H1 (cell line): ENCODE measurements at regions not wholly inside any gene's neighbourhood (a gene's known extent, or its start where the extent isn't known, plus 50 kb on each side); places are given as distances from the start of the nearest gene placed in this dataset.

Experiments
- CTCF ChIA-PET: fragments of 300-600 bp; sonication (Branson Sonifier 250); formaldehyde crosslinking; loops from one replicate; lab custom pipeline; 2021; ENCODE audit not compliant: partially characterized antibody; lab: Charles Lee
- POLR2A ChIA-PET: fragments of 300-600 bp; sonication (Branson Sonifier 250); formaldehyde crosslinking; loops from one replicate; lab custom pipeline; 2021; ENCODE audit warnings: inconsistent platforms; ENCODE audit not compliant: partially characterized antibody; lab: Charles Lee
- DNase-seq, 2 experiments: peaks; one replicate each; pipeline versions ENCODE4 v3.0.0 to v3.0.0-alpha.2; 2010 to 2022; ENCODE audit warnings: low spot score in 2 of 2, low read depth in 1 of 2, mixed read lengths in 1 of 2
- FAIRE-seq: peaks from 2 replicates; lab custom pipeline; 2011; peaks lifted over from hg19 to GRCh38; lab: Jason Lieb, UNC
- H2AFZ ChIP-seq: 2 replicates; pipeline ENCODE4 v1.8.1; 2012; ENCODE audit warnings: low read length, inconsistent platforms
- H2AK5ac ChIP-seq: 2 replicates; pipeline ENCODE4 v1.6.1; 2013; ENCODE audit warnings: low read depth, low read length
- H2BK120ac ChIP-seq: replicated peaks from 2 replicates; pipeline ENCODE3; 2013; ENCODE audit warnings: low read depth, low read length, inconsistent platforms
- H2BK12ac ChIP-seq: 2 replicates; pipeline ENCODE4 v1.6.1; 2013; ENCODE audit warnings: low read depth, low read length
- H2BK15ac ChIP-seq: 2 replicates; pipeline ENCODE4 v1.6.1; 2013; ENCODE audit warnings: low read length
- H2BK20ac ChIP-seq: 2 replicates; pipeline ENCODE4 v1.6.1; 2013; ENCODE audit warnings: low read length
- H2BK5ac ChIP-seq: 2 replicates; pipeline ENCODE4 v1.6.1; 2013; ENCODE audit warnings: low read depth, low read length
- H3K14ac ChIP-seq: 2 replicates; pipeline ENCODE4 v1.6.1; 2013; ENCODE audit warnings: inconsistent platforms; ENCODE audit not compliant: insufficient read length
- H3K18ac ChIP-seq: 2 replicates; pipeline ENCODE4 v1.6.1; 2013; ENCODE audit warnings: low read length; ENCODE audit errors: extremely low read depth
- H3K23ac ChIP-seq: 2 replicates; pipeline ENCODE4 v1.6.1; 2013; ENCODE audit warnings: inconsistent platforms; ENCODE audit not compliant: insufficient read length
- H3K23me2 ChIP-seq: 2 replicates; pipeline ENCODE4 v1.6.1; 2013; ENCODE audit warnings: low read depth, low read length
- H3K27ac ChIP-seq: 2 replicates; pipeline ENCODE4 v1.6.1; 2011; ENCODE audit warnings: low read depth, low read length, inconsistent platforms
- H3K27me3 ChIP-seq, 4 experiments: replicated peaks in 1 of 4; 1 replicate in 1 of 4; 2 replicates in 3 of 4; pipeline versions ENCODE4 v1.6.1 to v1.8.1; 2011 to 2013; ENCODE audit warnings: low read length in 3 of 4, mild to moderate bottlenecking in 3 of 4, inconsistent platforms in 2 of 4, mixed read lengths in 2 of 4, moderate library complexity in 1 of 4; ENCODE audit not compliant: control insufficient read depth in 3 of 4, insufficient read depth in 3 of 4; ENCODE audit errors: extremely low read depth in 1 of 4
- H3K36me3 ChIP-seq, 4 experiments: 2 replicates each; pipeline versions ENCODE4 v1.6.1 to v1.8.1; 2011 to 2013; ENCODE audit warnings: mild to moderate bottlenecking in 4 of 4, low read length in 3 of 4, moderate library complexity in 2 of 4, control low read depth in 1 of 4, inconsistent platforms in 1 of 4; ENCODE audit not compliant: insufficient read depth in 4 of 4, control insufficient read depth in 2 of 4
- H3K4ac ChIP-seq: replicated peaks from 2 replicates; pipeline ENCODE3; 2013; ENCODE audit warnings: low read length, low read depth, mixed read lengths, inconsistent platforms; ENCODE audit not compliant: insufficient read length
- H3K4me1 ChIP-seq, 4 experiments: replicated peaks in 1 of 4; 1 replicate in 1 of 4; 2 replicates in 3 of 4; pipeline versions ENCODE4 v1.6.1 to v1.8.1; 2011 to 2013; ENCODE audit warnings: low read length in 3 of 4, inconsistent platforms in 2 of 4, mixed read lengths in 1 of 4; ENCODE audit not compliant: insufficient read depth in 4 of 4, control insufficient read depth in 3 of 4
- H3K4me2 ChIP-seq, 2 experiments: 2 replicates each; pipeline versions ENCODE4 v1.6.1 to v1.8.1; 2011 to 2013; ENCODE audit warnings: low read depth in 2 of 2, low read length in 2 of 2, control low read depth in 1 of 2, inconsistent platforms in 1 of 2, mild to moderate bottlenecking in 1 of 2; ENCODE audit not compliant: insufficient read depth in 1 of 2
- H3K4me3 ChIP-seq, 4 experiments: fragments of 200-600, 300-600 bp in 1 of 4; sonication (generic), shearing (Covaris generic), sonication (Bioruptor Twin) in 1 of 4; 2 replicates each; pipeline versions ENCODE4 v1.5.1 to v1.8.1; 2011 to 2016; ENCODE audit warnings: low read length in 4 of 4, low read depth in 3 of 4, control low read depth in 2 of 4, inconsistent platforms in 2 of 4, mild to moderate bottlenecking in 2 of 4, mixed read lengths in 1 of 4, moderate library complexity in 1 of 4; ENCODE audit not compliant: insufficient read depth in 2 of 4; ENCODE audit errors: extremely low read depth in 1 of 4
- H3K56ac ChIP-seq: replicated peaks from 2 replicates; pipeline ENCODE3; 2013; ENCODE audit warnings: low read depth, mild to moderate bottlenecking, mixed read lengths, low read length, inconsistent platforms; ENCODE audit not compliant: insufficient read length
- H3K79me1 ChIP-seq: 2 replicates; pipeline ENCODE4 v1.6.1; 2013; ENCODE audit warnings: low read depth, low read length, control low read depth
- H3K79me2 ChIP-seq, 2 experiments: 2 replicates each; pipeline versions ENCODE4 v1.6.1 to v1.8.1; 2012 to 2013; ENCODE audit warnings: low read length in 2 of 2, mild to moderate bottlenecking in 2 of 2, inconsistent platforms in 1 of 2; ENCODE audit not compliant: insufficient read depth in 2 of 2, control insufficient read depth in 1 of 2
- H3K9ac ChIP-seq, 4 experiments: replicated peaks in 1 of 4; 1 replicate in 1 of 4; 2 replicates in 3 of 4; pipeline versions ENCODE4 v1.6.1 to v1.8.1; 2011 to 2013; ENCODE audit warnings: low read depth in 3 of 4, low read length in 3 of 4, control low read depth in 2 of 4, mild to moderate bottlenecking in 2 of 4, moderate library complexity in 2 of 4, inconsistent platforms in 1 of 4; ENCODE audit errors: extremely low read depth in 1 of 4
- H3K9me3 ChIP-seq, 2 experiments: 2 replicates each; pipeline versions ENCODE4 v1.6.1 to v1.8.1; 2012 to 2013; ENCODE audit warnings: mild to moderate bottlenecking in 2 of 2, moderate library complexity in 2 of 2, control low read depth in 1 of 2, inconsistent platforms in 1 of 2, low read depth in 1 of 2, low read length in 1 of 2, mixed read lengths in 1 of 2; ENCODE audit not compliant: insufficient read depth in 2 of 2
- H4K20me1 ChIP-seq, 2 experiments: replicated peaks in 1 of 2; 2 replicates each; pipeline versions ENCODE3 to v1.8.1; 2011 to 2013; ENCODE audit warnings: inconsistent platforms in 2 of 2, low read length in 2 of 2, mild to moderate bottlenecking in 1 of 2; ENCODE audit not compliant: insufficient read depth in 2 of 2, control insufficient read depth in 1 of 2
- H4K5ac ChIP-seq: 2 replicates; pipeline ENCODE4 v1.6.1; 2013; ENCODE audit warnings: low read length, low read depth, mixed read lengths, inconsistent platforms; ENCODE audit not compliant: insufficient read length
- H4K8ac ChIP-seq: 2 replicates; pipeline ENCODE4 v1.8.0; 2013; ENCODE audit warnings: mild to moderate bottlenecking, moderate library complexity, low read length, inconsistent platforms; ENCODE audit not compliant: insufficient read depth; ENCODE audit errors: extremely low read depth
- H4K91ac ChIP-seq: replicated peaks from 2 replicates; pipeline ENCODE3; 2013; ENCODE audit warnings: low read length, mixed read lengths, inconsistent platforms; ENCODE audit not compliant: insufficient read length
- ASH2L ChIP-seq: fragments of 200-600, 300-600 bp; sonication (generic); IDR thresholded peaks from one replicate; pipeline ENCODE4 v1.7.1; 2017; ENCODE audit warnings: low read length
- BRCA1 ChIP-seq: IDR thresholded peaks from 2 replicates; pipeline ENCODE4 v1.6.1; 2012; ENCODE audit warnings: low read depth, low read length, improper control_type of control experiment
- GABPA ChIP-seq: IDR thresholded peaks from 2 replicates; pipeline ENCODE4 v1.6.1; 2011; ENCODE audit warnings: mild to moderate bottlenecking, low read length, moderate library complexity, borderline replicate concordance; ENCODE audit not compliant: insufficient read depth
- JUND ChIP-seq: IDR thresholded peaks from 2 replicates; pipeline ENCODE4 v1.6.1; 2011; ENCODE audit warnings: mild to moderate bottlenecking, improper control_type of control experiment, low read length
- POLR2AphosphoS5 ChIP-seq: IDR thresholded peaks from 2 replicates; pipeline ENCODE4 v1.6.1; 2011; ENCODE audit warnings: low read depth, low read length
- SAP30 ChIP-seq: fragments of 300-600 bp; sonication (generic); IDR thresholded peaks from 2 replicates; pipeline ENCODE4 v1.7.1; 2012; ENCODE audit warnings: low read length, moderate library complexity, mild to moderate bottlenecking, inconsistent platforms; ENCODE audit not compliant: insufficient read depth, insufficient replicate concordance
- SIRT6 ChIP-seq: IDR thresholded peaks from one replicate; pipeline ENCODE4 v1.7.1; 2012; ENCODE audit warnings: low read length, inconsistent platforms
- SUZ12 ChIP-seq: fragments of 200-600 bp; sonication (generic); IDR thresholded peaks from 2 replicates; pipeline ENCODE4 v1.6.1; 2012; ENCODE audit warnings: mild to moderate bottlenecking, inconsistent platforms, low read length, moderate library complexity, mixed read lengths
- TAF7 ChIP-seq: optimal IDR thresholded peaks from 2 replicates; pipeline ENCODE3; 2011; ENCODE audit warnings: low read depth, mild to moderate bottlenecking, inconsistent platforms, low read length, moderate library complexity, borderline replicate concordance
- WGBS, 2 experiments: shearing (Covaris generic) in 1 of 2; methylation state at CpG; one replicate each; pipeline versions ENCODE4 v1.1.6 to v1.1.7; 2013 to 2015; ENCODE audit warnings: low lambda C conversion rate in 2 of 2, mixed read lengths in 2 of 2, inconsistent platforms in 1 of 2, low coverage in 1 of 2, missing lambda C conversion rate in 1 of 2; ENCODE audit not compliant: insufficient replicate concordance in 2 of 2, insufficient coverage in 1 of 2, insufficient read length in 1 of 2; ENCODE audit errors: extremely low coverage in 1 of 2, missing lambda C conversion rate in 1 of 2; 5-methylcytosine and 5-hydroxymethylcytosine counted together

- ChIA-PET POLR2A (interaction anchor here (0.6 kb wide), 1 partner anchor 9 kb away, joined by 4 read pairs; no protein-coding TSS in a partner anchor), CTCF (no interaction called here)
- FAIRE-seq, result no peak
- Histone ChIP-seq H3K4me2 (no peak overlapping the region), H3K18ac (no peak overlapping the region), H2AFZ (no peak overlapping the region), H3K23ac (no peak overlapping the region), H4K91ac (no peak overlapping the region), H2BK15ac (no peak overlapping the region), H2BK12ac (no peak overlapping the region), H4K8ac (no peak overlapping the region), H4K20me1 (no peaks in the 10 kb centered on the region), H3K27ac (no peak overlapping the region), H3K79me2 (no peaks in the 10 kb centered on the region), H3K9me3 (no peaks in the 10 kb centered on the region), H3K36me3 (no peaks in the 10 kb centered on the region), H3K79me1 (no peaks in the 10 kb centered on the region), H3K9ac (no peak overlapping the region), H3K56ac (no peak overlapping the region), H3K4ac (no peak overlapping the region), H2BK5ac (no peak overlapping the region), H2BK20ac (no peak overlapping the region), H3K23me2 (no peaks in the 10 kb centered on the region), H3K4me1 (no peaks in the 10 kb centered on the region), H2BK120ac (no peak overlapping the region), H2AK5ac (no peak overlapping the region), H3K4me3 (no peak overlapping the region), H4K5ac (no peak overlapping the region), H3K27me3 (no peaks in the 10 kb centered on the region), H3K14ac (no peak overlapping the region)
- WGBS, 2 experiments, result 90% methylated on average over 4 of the region's 4 CpGs; no CpG with 5 or more reads in 1 of the 2 experiments
- TF ChIP-seq BRCA1, result no peak
- no peak for TF ChIP-seq SIRT6
- no peak for TF ChIP-seq ASH2L
- TF ChIP-seq JUND, result no peak
- no peak for TF ChIP-seq GABPA
- no peak for TF ChIP-seq SAP30
- TF ChIP-seq POLR2AphosphoS5, result no peak
- no peak for TF ChIP-seq TAF7
- TF ChIP-seq SUZ12, result no peak
- DNase-seq, result no peak
Measured at GRCh38 chr18:43543236-43543635, 265.9 kb upstream of the SYT4 start.
